OCI-LY1 (cell line): ENCODE measurements at regions not wholly inside any gene's neighbourhood (a gene's known extent, or its start where the extent isn't known, plus 50 kb on each side); places are given as distances from the start of the nearest gene placed in this dataset.

Experiments used
- H2AFZ ChIP-seq: fragments of 200-600 bp; sonication (generic), shearing (Covaris generic); 2 replicates; pipeline ENCODE4 v1.6.0; 2014; ENCODE audit warnings: antibody characterized with exemption, mild to moderate bottlenecking, low read length
- H3F3A ChIP-seq: fragments of 200-600 bp; sonication (generic), shearing (Covaris generic); 2 replicates; pipeline ENCODE4 v1.6.0; 2014; ENCODE audit warnings: mild to moderate bottlenecking, antibody characterized with exemption, low read length, moderate library complexity; ENCODE audit not compliant: insufficient read depth
- H3K27ac ChIP-seq: fragments of 200-600 bp; sonication (generic); 2 replicates; pipeline ENCODE4 v1.5.1; 2014; ENCODE audit warnings: low read length, mixed run types, mild to moderate bottlenecking, low read depth; ENCODE audit not compliant: poor library complexity, severe bottlenecking
- H3K27me3 ChIP-seq: fragments of 200-600 bp; sonication (generic); 2 replicates; pipeline ENCODE4 v1.6.0; 2014; ENCODE audit warnings: antibody characterized with exemption, mild to moderate bottlenecking, low read length, moderate library complexity; ENCODE audit not compliant: insufficient read depth
- H3K36me3 ChIP-seq: fragments of 200-600 bp; sonication (generic); 2 replicates; pipeline ENCODE4 v1.6.1; 2014; ENCODE audit warnings: mild to moderate bottlenecking, antibody characterized with exemption, low read length, moderate library complexity, mixed read lengths; ENCODE audit not compliant: insufficient read depth
- H3K4me1 ChIP-seq: fragments of 200-600 bp; sonication (generic); 2 replicates; pipeline ENCODE4 v1.5.1; 2014; ENCODE audit warnings: mild to moderate bottlenecking, low read length, moderate library complexity; ENCODE audit not compliant: insufficient read depth, severe bottlenecking
- H3K4me2 ChIP-seq: fragments of 200-600 bp; sonication (generic), shearing (Covaris generic); 2 replicates; pipeline ENCODE4 v1.6.1; 2014; ENCODE audit warnings: low read length
- H3K4me3 ChIP-seq: fragments of 200-600 bp; sonication (generic); 2 replicates; pipeline ENCODE4 v1.5.1; 2014; ENCODE audit warnings: low read length, low read depth, mild to moderate bottlenecking, mixed read lengths; ENCODE audit not compliant: poor library complexity, severe bottlenecking
- H3K79me2 ChIP-seq: fragments of 200-600 bp; shearing (Covaris generic); 2 replicates; pipeline ENCODE4 v1.6.1; 2016; ENCODE audit warnings: mixed run types, low read length, mixed read lengths; ENCODE audit not compliant: insufficient read depth
- H3K9ac ChIP-seq: fragments of 200-600 bp; sonication (generic), shearing (Covaris generic); 2 replicates; pipeline ENCODE4 v1.6.1; 2014; ENCODE audit warnings: mild to moderate bottlenecking, low read length, mixed read lengths
- H3K9me2 ChIP-seq: fragments of 200-600 bp; sonication (generic), shearing (Covaris generic); 2 replicates; pipeline ENCODE4 v1.6.1; 2014; ENCODE audit warnings: low read depth, mild to moderate bottlenecking, low read length, mixed read lengths
- H3K9me3 ChIP-seq: fragments of 200-600 bp; shearing (Covaris generic); 2 replicates; pipeline ENCODE4 v1.6.1; 2014; ENCODE audit warnings: low read length, mixed read lengths
- H4K20me1 ChIP-seq: fragments of 200-600 bp; sonication (generic), shearing (Covaris generic); 2 replicates; pipeline ENCODE4 v1.6.0; 2016; ENCODE audit warnings: mild to moderate bottlenecking, low read length; ENCODE audit not compliant: insufficient read depth
- CTCF ChIP-seq: fragments of 200-600 bp; sonication (generic), shearing (Covaris generic); IDR thresholded peaks from 2 replicates; pipeline ENCODE4 v1.5.1; 2017; ENCODE audit warnings: mild to moderate bottlenecking, antibody characterized with exemption, low read length, moderate library complexity, mixed read lengths
- EZH2 ChIP-seq: fragments of 200-600 bp; sonication (generic), shearing (Covaris generic); IDR thresholded peaks from 2 replicates; pipeline ENCODE4 v1.8.0; 2017; ENCODE audit warnings: borderline replicate concordance, mixed run types, mild to moderate bottlenecking, antibody characterized with exemption, low read length, moderate library complexity, mixed read lengths

- H3K4me3 ChIP-seq, result no peak overlapping the region
- no peaks in the 10 kb centered on the region for H3K9me3 ChIP-seq
- no peak overlapping the region for H3K4me2 ChIP-seq
- no peaks in the 10 kb centered on the region for H4K20me1 ChIP-seq
- no peak for TF ChIP-seq CTCF
- TF ChIP-seq EZH2, result no peak
- no peak overlapping the region for H2AFZ ChIP-seq
- H3K9me2 ChIP-seq, result no peaks in the 10 kb centered on the region
- no peak overlapping the region for H3K9ac ChIP-seq
- no peaks in the 10 kb centered on the region for H3K27me3 ChIP-seq
- H3K27ac ChIP-seq, result no peak overlapping the region
- H3K4me1 ChIP-seq, result no peaks in the 10 kb centered on the region
- H3K36me3 ChIP-seq, result no peaks in the 10 kb centered on the region
- no peaks in the 10 kb centered on the region for H3K79me2 ChIP-seq
- H3F3A ChIP-seq, result no peaks in the 10 kb centered on the region
These were observed 216.8 kb downstream of the NMUR2 start for GRCh38 chr5:152188251-152188650.

- Histone ChIP-seq H3K79me2 (no peaks in the 10 kb centered on the region), H3K4me2 (no peak overlapping the region), H3F3A (no peaks in the 10 kb centered on the region), H3K9ac (no peak overlapping the region), H3K4me3 (no peak overlapping the region), H3K36me3 (no peaks in the 10 kb centered on the region), H3K27me3 (no peaks in the 10 kb centered on the region), H3K4me1 (no peaks in the 10 kb centered on the region), H4K20me1 (no peaks in the 10 kb centered on the region), H2AFZ (no peak overlapping the region), H3K27ac (no peak overlapping the region), H3K9me2 (no peaks in the 10 kb centered on the region), H3K9me3 (no peaks in the 10 kb centered on the region)
- TF ChIP-seq CTCF (no peak), EZH2 (no peak)
These were observed 217.4 kb downstream of the NMUR2 start for GRCh38 chr5:152187668-152188067.

DNA sequence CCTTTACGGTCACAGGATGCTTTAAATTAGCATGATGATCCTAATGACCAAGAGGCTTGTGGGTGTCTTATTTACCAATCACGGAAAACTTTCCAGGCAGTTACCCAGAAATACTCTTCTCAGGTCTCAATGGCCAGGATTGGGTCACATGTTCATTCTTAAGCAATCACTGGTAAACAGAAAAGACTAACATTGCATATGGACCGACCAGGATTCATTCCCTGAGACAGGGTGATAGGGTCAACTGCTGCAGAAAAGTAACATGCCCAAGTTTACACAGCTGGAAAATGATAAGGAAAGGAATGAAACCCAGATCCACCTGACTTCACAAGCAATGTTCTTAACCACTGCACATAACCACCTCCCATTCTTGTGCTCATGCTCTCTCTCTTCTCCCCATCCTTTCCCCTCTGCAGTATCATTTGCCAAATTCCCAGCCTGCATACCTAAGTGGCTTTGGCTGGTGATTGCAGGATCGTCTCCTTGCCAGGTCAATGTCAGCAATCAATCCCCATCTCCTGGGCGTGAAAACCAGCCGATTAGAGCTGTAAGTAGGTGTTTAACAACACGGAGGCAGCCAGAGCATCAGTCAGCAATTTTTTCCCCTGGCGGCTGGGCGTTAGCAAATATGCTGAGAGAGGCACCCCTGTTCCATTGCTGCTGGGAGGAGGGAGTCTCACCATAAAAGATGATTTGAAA, 219.4 kb downstream of the NMUR2 start:
- H3K4me2 ChIP-seq, result no peak overlapping the region
- H3K27me3 ChIP-seq, result no peaks in the 10 kb centered on the region
- H3F3A ChIP-seq, result no peaks in the 10 kb centered on the region
- H3K4me1 ChIP-seq, result no peaks in the 10 kb centered on the region
- H3K9me3 ChIP-seq, result no peaks in the 10 kb centered on the region
- H3K9me2 ChIP-seq, result no peaks in the 10 kb centered on the region
- no peaks in the 10 kb centered on the region for H3K36me3 ChIP-seq
- no peaks in the 10 kb centered on the region for H3K79me2 ChIP-seq
- no peak overlapping the region for H2AFZ ChIP-seq
- H3K9ac ChIP-seq, result no peak overlapping the region
- H3K4me3 ChIP-seq, result no peak overlapping the region
- TF ChIP-seq EZH2 (no peak), CTCF (no peak)
- no peak overlapping the region for H3K27ac ChIP-seq
- H4K20me1 ChIP-seq, result no peaks in the 10 kb centered on the region
